ENCODE measurements at regions not wholly inside any gene's neighbourhood (a gene's known extent, or its start where the extent isn't known, plus 50 kb on each side); places are given as distances from the start of the nearest gene placed in this dataset.

DNA sequence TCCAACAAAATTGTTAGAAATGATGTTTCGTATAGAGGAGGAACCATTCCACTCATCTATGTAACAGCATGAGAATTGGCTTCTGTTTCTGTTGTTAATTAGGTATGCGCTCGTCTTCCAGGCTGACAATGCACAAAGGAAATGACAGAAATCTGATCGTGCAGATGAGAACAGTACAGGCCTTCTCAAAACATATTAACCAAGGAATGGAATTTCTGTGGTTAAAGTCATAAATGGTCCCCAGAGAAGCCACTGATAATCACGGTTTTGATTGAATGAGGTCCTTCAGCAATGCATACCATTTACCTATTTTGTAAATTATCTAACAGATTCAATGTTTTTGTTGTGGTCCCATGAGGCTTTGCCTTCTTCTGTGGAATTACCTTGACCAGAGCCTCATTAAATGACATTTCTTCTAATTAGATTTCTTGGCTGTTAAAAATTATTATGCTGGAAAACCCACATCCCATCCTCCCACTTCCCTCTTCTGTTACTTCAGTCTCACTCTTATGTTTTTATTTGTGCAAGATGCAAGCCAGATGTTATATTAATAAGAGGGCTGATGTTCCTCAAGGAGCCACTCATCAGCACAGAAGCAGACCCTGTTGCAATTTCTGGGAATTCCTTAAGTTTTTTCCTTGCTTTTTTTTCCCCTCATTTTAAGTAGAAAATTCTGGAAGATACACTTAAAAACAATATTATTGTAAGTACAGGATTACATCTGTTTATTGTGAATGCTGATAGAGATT is 395.8 kb downstream of the PID1 start:
- TF ChIP-seq POLR2A (IDR thresholded peaks at IDR 0.05; ENCODE audit: low read length): no peak
- no peak for TF ChIP-seq GATA1 (IDR thresholded peaks at IDR 0.05; ENCODE audit: low read depth, low read length)
